Gastrocnemius medialis (tissue), 4 donors: ENCODE measurements at regions not wholly inside any gene's neighbourhood (a gene's known extent, or its start where the extent isn't known, plus 50 kb on each side); places are given as distances from the start of the nearest gene placed in this dataset.

Experiments used
- ATAC-seq, 2 donors: fragments of 150-250 bp; one replicate each; pipeline ENCODE4 v1.9.1; 2016
- DNase-seq, 2 donors: peaks; one replicate each; pipeline ENCODE4 v3.0.0-alpha.2; 2019
- H3K27ac ChIP-seq, 4 donors: fragments of 200-600 bp; sonication (generic); 1 replicate in 1 of 4; 2 replicates in 3 of 4; pipeline ENCODE4 v1.5.1; 2016 to 2018; ENCODE audit warnings: mild to moderate bottlenecking in 2 of 4, moderate library complexity in 1 of 4
- H3K27me3 ChIP-seq, 3 donors: fragments of 200-600 bp; sonication (generic) in 2 of 3; 1 replicate in 1 of 3; 2 replicates in 2 of 3; pipeline versions ENCODE4 v1.5.1 to v1.6.0; 2016 to 2019; ENCODE audit warnings: mild to moderate bottlenecking in 1 of 3, moderate library complexity in 1 of 3
- H3K36me3 ChIP-seq, 2 donors: fragments of 200-600 bp; sonication (generic) in 1 of 2; one replicate each; pipeline ENCODE4 v1.5.1; 2017 to 2018
- H3K4me1 ChIP-seq, 2 donors: fragments of 200-600 bp; sonication (generic) in 1 of 2; one replicate each; pipeline ENCODE4 v1.5.1; 2016 to 2017; ENCODE audit warnings: mild to moderate bottlenecking in 2 of 2
- H3K4me3 ChIP-seq, 4 donors: fragments of 200-600 bp; sonication (generic) in 3 of 4; 1 replicate in 1 of 4; 2 replicates in 3 of 4; pipeline ENCODE4 v1.5.1; 2016 to 2019; ENCODE audit warnings: mild to moderate bottlenecking in 2 of 4
- H3K9me3 ChIP-seq, 3 donors: fragments of 200-600 bp; sonication (generic) in 2 of 3; 1 replicate in 1 of 3; 2 replicates in 2 of 3; pipeline ENCODE4 v1.5.1; 2016 to 2019
- CTCF ChIP-seq, 5 experiments: fragments of 450-650 bp in 3 of 5; fragments of 200-600 bp in 2 of 5; sonication (generic) in 2 of 5; IDR thresholded peaks in 4 of 5; conservative IDR thresholded peaks in 1 of 5; 1 replicate in 4 of 5; 2 replicates in 1 of 5; pipeline ENCODE4 v1.5.1; 2016 to 2019; ENCODE audit warnings: antibody characterized with exemption in 5 of 5, mild to moderate bottlenecking in 3 of 5, moderate library complexity in 3 of 5
- POLR2A ChIP-seq, 2 donors: fragments of 450-650 bp; IDR thresholded peaks; one replicate each; pipeline ENCODE4 v1.6.1; 2017; ENCODE audit warnings: antibody characterized with exemption in 2 of 2, mild to moderate bottlenecking in 2 of 2, moderate library complexity in 2 of 2
- in situ Hi-C, 4 donors: fragments of 200-750 bp; cut with MboI; loops; one replicate each; pipeline versions ENCODE4 v1.15.0 to v1.8.0; 2017; ENCODE audit warnings: low sequenced_read_pairs in 4 of 4
- intact Hi-C: fragments of 100-400 bp; cut with DNase I; formaldehyde crosslinking; loops from one replicate; pipeline ENCODE4 v1.15.1; 2023; ENCODE audit warnings: low total_unique reads

GRCh38 chr5:138702166-138703077, 50.8 kb upstream of the CTNNA1 start:
- H3K4me3 ChIP-seq: no peak overlapping the region
- intact Hi-C loops: no loop called here
- DNase-seq (no peak), ATAC-seq (no peak)
- H3K27ac ChIP-seq: no peak overlapping the region
- H3K4me1 ChIP-seq: no peaks in the 10 kb centered on the region
- in situ Hi-C loops: no loop called here
- H3K9me3 ChIP-seq: no peaks in the 10 kb centered on the region
- H3K27me3 ChIP-seq: no peaks in the 10 kb centered on the region
- H3K36me3 ChIP-seq: no peaks in the 10 kb centered on the region
- TF ChIP-seq CTCF (IDR thresholded peaks at IDR 0.05 in 4 of 5, conservative IDR thresholded peaks at IDR 0.05 in 1 of 5): no peak
- TF ChIP-seq POLR2A (IDR thresholded peaks at IDR 0.05): no peak

GRCh38 chr5:138701678-138702077, 51.5 kb upstream of the CTNNA1 start:
- no peak for TF ChIP-seq CTCF (IDR thresholded peaks at IDR 0.05 in 4 of 5, conservative IDR thresholded peaks at IDR 0.05 in 1 of 5)
- TF ChIP-seq POLR2A (IDR thresholded peaks at IDR 0.05): no peak
- in situ Hi-C loops: no loop called here
- H3K4me1 ChIP-seq: no peaks in the 10 kb centered on the region
- ATAC-seq: no peak
- DNase-seq: no peak
- H3K9me3 ChIP-seq: no peaks in the 10 kb centered on the region
- H3K27me3 ChIP-seq: no peaks in the 10 kb centered on the region
- no peaks in the 10 kb centered on the region for H3K36me3 ChIP-seq
- intact Hi-C loops: no loop called here
- no peak overlapping the region for H3K4me3 ChIP-seq
- H3K27ac ChIP-seq: no peak overlapping the region

GRCh38 chr5:138700581-138701362, 52.5 kb upstream of the CTNNA1 start:
- DNase-seq (no peak), ATAC-seq (no peak)
- H3K27ac ChIP-seq: no peak overlapping the region
- H3K4me3 ChIP-seq: no peak overlapping the region
- H3K36me3 ChIP-seq: no peaks in the 10 kb centered on the region
- TF ChIP-seq POLR2A (IDR thresholded peaks at IDR 0.05) (no peak), CTCF (IDR thresholded peaks at IDR 0.05 in 4 of 5, conservative IDR thresholded peaks at IDR 0.05 in 1 of 5) (no peak)
- H3K4me1 ChIP-seq: no peaks in the 10 kb centered on the region
- H3K27me3 ChIP-seq: no peaks in the 10 kb centered on the region
- no peaks in the 10 kb centered on the region for H3K9me3 ChIP-seq
- in situ Hi-C loops: no loop called here
- intact Hi-C loops: no loop called here

GRCh38 chr5:138699482-138699881, 53.7 kb upstream of the CTNNA1 start:
- H3K36me3 ChIP-seq: no peaks in the 10 kb centered on the region
- ATAC-seq: no peak
- no peaks in the 10 kb centered on the region for H3K9me3 ChIP-seq
- no peak overlapping the region for H3K27ac ChIP-seq
- no peak for DNase-seq
- no peak overlapping the region for H3K4me3 ChIP-seq
- in situ Hi-C loops (no loop called here), intact Hi-C loops (no loop called here)
- TF ChIP-seq POLR2A (IDR thresholded peaks at IDR 0.05) (no peak), CTCF (IDR thresholded peaks at IDR 0.05 in 4 of 5, conservative IDR thresholded peaks at IDR 0.05 in 1 of 5) (no peak)
- no peaks in the 10 kb centered on the region for H3K4me1 ChIP-seq
- H3K27me3 ChIP-seq: no peaks in the 10 kb centered on the region
